ENCODE measurements at regions not wholly inside any gene's neighbourhood (a gene's known extent, or its start where the extent isn't known, plus 50 kb on each side); places are given as distances from the start of the nearest gene placed in this dataset.

DNA sequence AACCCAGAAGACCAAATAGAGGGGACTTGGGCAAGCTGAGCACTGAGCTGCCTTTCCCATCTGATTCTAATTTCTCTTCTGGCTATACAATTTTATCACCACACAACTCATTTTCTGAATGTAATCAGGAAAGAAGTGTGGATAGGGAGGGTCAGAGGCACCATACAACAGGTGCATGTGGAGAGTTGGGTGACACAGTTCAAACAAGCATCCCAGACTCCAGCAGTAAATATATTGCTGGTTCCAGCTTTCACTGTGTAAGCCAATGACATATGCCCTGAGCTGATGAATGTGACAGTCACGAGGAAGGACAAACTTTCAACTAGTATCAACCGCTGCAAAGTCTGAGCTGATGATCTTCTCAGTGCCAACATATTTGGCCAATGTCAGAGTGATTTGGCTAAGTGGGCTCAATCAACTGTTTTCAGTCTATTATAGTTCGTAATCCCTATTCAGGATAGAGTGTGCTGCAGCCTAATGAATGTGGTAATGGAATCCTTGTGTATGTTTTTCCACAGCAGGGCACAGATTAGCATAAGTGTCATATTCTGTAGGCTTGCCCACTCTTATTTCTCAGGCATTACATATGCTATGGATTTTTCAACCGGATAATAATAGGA lies 109.9 kb upstream of the MEIS1 start:
- H3K36me3 ChIP-seq = no peaks in the 10 kb centered on the region
- no peak for TF ChIP-seq CTCF (IDR thresholded peaks at IDR 0.05)
- TF ChIP-seq POLR2A (IDR thresholded peaks at IDR 0.05) = no peak
- peaks cover 0 to 8% of the 10 kb centered on the region in 2 donors for H3K4me1 ChIP-seq
- no peaks in the 10 kb centered on the region for H3K9me3 ChIP-seq
- intact Hi-C loops (cut with DNase I; ENCODE audit: low total_unique reads) = no loop called here
- peak overlapping the region; percentile 5 to 36 for H3K27ac ChIP-seq
- DNase-seq = no peak
- H3K27me3 ChIP-seq = no peaks in the 10 kb centered on the region
- H3K4me3 ChIP-seq = no peak overlapping the region

GRCh38 chr2:66324356-66324755 lies 110.6 kb upstream of the MEIS1 start:
- TF ChIP-seq POLR2A (IDR thresholded peaks at IDR 0.05) = no peak
- TF ChIP-seq CTCF (IDR thresholded peaks at IDR 0.05) = no peak
- intact Hi-C loops (cut with DNase I; ENCODE audit: low total_unique reads) = no loop called here
- no peak for DNase-seq
- no peaks in the 10 kb centered on the region for H3K27me3 ChIP-seq
- no peaks in the 10 kb centered on the region for H3K36me3 ChIP-seq
- no peak overlapping the region for H3K4me3 ChIP-seq
- H3K27ac ChIP-seq = peak overlapping the region; percentile 36 to 61
- no peaks in the 10 kb centered on the region for H3K9me3 ChIP-seq
- peaks cover 0 to 8% of the 10 kb centered on the region in 2 donors for H3K4me1 ChIP-seq

DNA sequence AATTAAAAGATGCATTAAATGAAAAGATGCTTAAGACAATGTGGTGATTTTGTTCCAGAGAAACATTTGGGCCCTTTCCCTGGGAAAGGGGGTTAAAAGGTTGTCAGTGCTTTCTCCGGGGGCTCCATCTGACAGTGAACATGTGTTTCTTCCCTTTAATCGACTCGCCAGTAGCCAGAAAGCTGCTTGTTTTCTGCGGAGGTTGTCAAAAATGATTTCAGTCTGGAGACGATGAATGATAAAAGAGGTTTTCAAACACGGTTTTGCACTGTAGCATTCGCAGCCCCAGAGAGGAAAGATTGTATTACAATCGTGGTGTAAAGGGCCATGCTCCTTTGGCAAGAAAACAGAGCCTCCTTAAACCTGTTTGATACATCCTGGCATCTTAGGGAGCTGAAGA lies 111.5 kb upstream of the MEIS1 start:
- no peaks in the 10 kb centered on the region for H3K36me3 ChIP-seq
- TF ChIP-seq CTCF (IDR thresholded peaks at IDR 0.05) (no peak), POLR2A (IDR thresholded peaks at IDR 0.05) (no peak)
- peak overlapping the region; percentile 36 to 61 for H3K27ac ChIP-seq
- H3K4me3 ChIP-seq = no peak overlapping the region
- no peaks in the 10 kb centered on the region for H3K9me3 ChIP-seq
- no peak for DNase-seq
- no peaks in the 10 kb centered on the region for H3K27me3 ChIP-seq
- peaks cover 0 to 8% of the 10 kb centered on the region in 2 donors for H3K4me1 ChIP-seq
- intact Hi-C loops (cut with DNase I; ENCODE audit: low total_unique reads) = no loop called here

DNA sequence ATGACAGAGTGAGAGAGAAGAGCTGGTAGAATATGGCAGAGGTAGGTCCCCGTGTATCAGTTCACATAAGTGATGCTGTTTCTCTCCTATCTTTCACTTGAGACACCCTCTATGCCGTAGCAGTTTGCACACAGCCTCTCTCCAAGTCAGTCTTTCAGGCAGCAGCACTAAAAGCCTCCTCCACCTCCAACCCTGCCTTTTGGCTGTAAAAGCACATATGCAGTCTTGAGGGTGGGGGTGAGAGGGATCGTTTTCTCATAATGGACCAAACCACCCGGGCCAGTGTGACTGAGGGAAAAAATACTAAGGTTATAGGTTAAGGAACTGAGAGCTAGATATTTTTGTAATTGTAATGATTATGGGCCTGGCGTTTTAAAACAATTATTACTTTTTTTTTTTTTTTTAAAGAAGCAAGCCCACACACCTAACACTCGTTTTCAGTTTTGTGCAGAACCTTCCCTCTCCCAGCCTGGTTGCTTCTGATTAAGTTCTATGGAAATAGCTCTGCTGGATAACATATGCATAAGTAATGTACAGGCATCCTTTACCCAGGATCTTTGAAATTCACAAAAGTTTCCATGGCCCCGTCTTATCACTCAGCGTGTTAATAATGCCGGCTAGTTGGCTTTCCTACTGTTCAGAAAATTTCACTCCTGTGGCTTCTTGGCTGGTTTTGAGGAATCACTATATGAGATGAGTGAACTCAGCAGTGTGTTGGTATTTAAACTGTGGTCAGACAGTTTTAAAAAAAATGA lies 112.2 kb upstream of the MEIS1 start:
- H3K9me3 ChIP-seq = no peaks in the 10 kb centered on the region
- H3K27ac ChIP-seq = peak overlapping the region; percentile 36 to 61
- no peaks in the 10 kb centered on the region for H3K36me3 ChIP-seq
- H3K4me1 ChIP-seq = peaks cover 0 to 8% of the 10 kb centered on the region in 2 donors
- TF ChIP-seq POLR2A (IDR thresholded peaks at IDR 0.05) = no peak
- no peak for TF ChIP-seq CTCF (IDR thresholded peaks at IDR 0.05)
- no peak overlapping the region for H3K4me3 ChIP-seq
- H3K27me3 ChIP-seq = no peaks in the 10 kb centered on the region
- intact Hi-C loops (cut with DNase I; ENCODE audit: low total_unique reads) = no loop called here
- no peak for DNase-seq

DNA sequence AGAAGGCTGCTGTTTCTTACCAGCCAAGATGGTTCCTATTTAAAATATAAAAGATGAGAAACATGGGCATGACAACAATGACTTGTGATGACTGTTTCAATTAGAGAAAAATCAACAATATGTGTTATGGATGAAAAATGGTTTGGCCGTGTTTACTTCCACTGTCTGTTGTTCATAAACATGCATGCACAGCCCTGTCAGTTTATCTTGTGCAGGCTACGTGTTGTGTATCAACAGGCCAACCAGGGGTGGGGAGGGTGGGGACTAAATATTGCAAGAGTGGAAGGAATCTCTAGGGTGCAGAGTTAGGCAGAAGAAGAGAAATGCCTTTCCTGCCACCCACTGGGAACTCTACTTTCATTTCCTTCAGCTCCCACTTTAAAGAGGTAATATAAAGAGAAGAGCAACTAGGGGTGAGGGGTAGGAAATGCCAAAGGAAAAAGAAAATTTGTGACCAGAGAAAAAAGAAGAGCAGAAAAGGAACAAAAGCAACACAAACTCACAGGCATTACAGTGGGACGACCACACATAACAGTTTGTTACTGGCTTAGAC lies 116.8 kb upstream of the MEIS1 start:
- Histone ChIP-seq H3K4me3 (no peak overlapping the region), H3K27ac (no peak overlapping the region), H3K27me3 (no peaks in the 10 kb centered on the region), H3K36me3 (no peaks in the 10 kb centered on the region), H3K4me1 (peaks cover 0 to 1% of the 10 kb centered on the region in 2 donors), H3K9me3 (no peaks in the 10 kb centered on the region)
- intact Hi-C loops (cut with DNase I; ENCODE audit: low total_unique reads) = no loop called here
- TF ChIP-seq CTCF (IDR thresholded peaks at IDR 0.05) = no peak
- no peak for DNase-seq
